GM12878 (cell line): ENCODE measurements at regions not wholly inside any gene's neighbourhood (a gene's known extent, or its start where the extent isn't known, plus 50 kb on each side); places are given as distances from the start of the nearest gene placed in this dataset.

Experiments
- ATAC-seq: fragments of 200-7000 bp; cut with Tn5 transposase; 3 replicates; pipeline ENCODE4 v1.9.1; 2020; ENCODE audit warnings: mild to moderate bottlenecking, moderate library complexity
- BruUV-seq: library from RNA; stranded (reverse); fragments of 400-500 nt; replicated peaks from 2 replicates; lab custom pipeline; 2021; lab: Mats Ljungman, UMichigan
- CTCF ChIA-PET: fragments of 300-600 bp; sonication (Branson Sonifier 250); formaldehyde crosslinking; extraction: SDS; loops from one replicate; lab custom pipeline; 2021; ENCODE audit warnings: inconsistent platforms; lab: Yijun Ruan, JAX
- POLR2A ChIA-PET: fragments of 350-600 bp; formaldehyde crosslinking; extraction: SDS; loops from one replicate; lab custom pipeline; 2021; ENCODE audit warnings: inconsistent platforms; lab: Charles Lee
- RAD21 ChIA-PET: fragments of 300-600 bp; sonication (Branson Sonifier 250); formaldehyde crosslinking; loops from one replicate; lab custom pipeline; 2023; ENCODE audit warnings: antibody characterized with exemption; ENCODE audit not compliant: unreplicated experiment; lab: Charles Lee
- SMC1A ChIA-PET: fragments of 300-600 bp; sonication (Branson Sonifier 250); formaldehyde crosslinking; loops from one replicate; lab custom pipeline; 2023; ENCODE audit not compliant: unreplicated experiment, uncharacterized antibody; lab: Charles Lee
- DNase-seq: peaks from one replicate; pipeline ENCODE4 v3.0.0-alpha.2; 2011; ENCODE audit warnings: low read depth, low spot score
- FAIRE-seq: peaks from 3 replicates; lab custom pipeline; 2011; peaks lifted over from hg19 to GRCh38; lab: Jason Lieb, UNC
- H2AFZ ChIP-seq: 2 replicates; pipeline ENCODE4 v1.6.0; 2011; ENCODE audit warnings: low read depth, low read length, control low read depth; ENCODE audit not compliant: control insufficient read depth
- H3K27ac ChIP-seq: 2 replicates; pipeline ENCODE4 v1.5.1; 2011; ENCODE audit warnings: control low read depth; ENCODE audit not compliant: control insufficient read depth, insufficient read depth
- H3K27me3 ChIP-seq, 2 experiments: replicated peaks in 1 of 2; 2 replicates each; pipeline versions ENCODE4 v1.6.0 to v1.6.1; 2011; ENCODE audit warnings: low read length in 1 of 2; ENCODE audit not compliant: control insufficient read depth in 2 of 2, insufficient read depth in 2 of 2
- H3K36me3 ChIP-seq, 2 experiments: 2 replicates each; pipeline ENCODE4 v1.5.1; 2011; ENCODE audit warnings: low read length in 1 of 2; ENCODE audit not compliant: control insufficient read depth in 2 of 2, insufficient read depth in 2 of 2
- H3K4me1 ChIP-seq: 2 replicates; pipeline ENCODE4 v1.6.1; 2011; ENCODE audit warnings: mild to moderate bottlenecking, low read length, moderate library complexity, mixed read lengths; ENCODE audit not compliant: control insufficient read depth, insufficient read depth
- H3K4me2 ChIP-seq: 2 replicates; pipeline ENCODE4 v1.6.0; 2011; ENCODE audit warnings: control low read depth; ENCODE audit not compliant: control insufficient read depth, insufficient read depth
- H3K4me3 ChIP-seq: fragments of 200-600 bp; sonication (generic); 2 replicates; pipeline ENCODE4 v1.5.1; 2016
- H3K79me2 ChIP-seq: 2 replicates; pipeline ENCODE4 v1.6.0; 2011; ENCODE audit warnings: low read length; ENCODE audit not compliant: control insufficient read depth, insufficient read depth
- H3K9ac ChIP-seq: 2 replicates; pipeline ENCODE4 v1.8.0; 2011; ENCODE audit warnings: low read length, control low read depth, mixed read lengths; ENCODE audit not compliant: control insufficient read depth, insufficient read depth
- H3K9me3 ChIP-seq: replicated peaks from 3 replicates; pipeline ENCODE4 v1.5.1; 2011; ENCODE audit warnings: mild to moderate bottlenecking, low read length; ENCODE audit not compliant: control insufficient read depth, insufficient read depth
- H4K20me1 ChIP-seq: 2 replicates; pipeline ENCODE4 v1.6.0; 2011; ENCODE audit not compliant: control insufficient read depth, insufficient read depth
- ATF2 ChIP-seq: IDR thresholded peaks from 2 replicates; pipeline ENCODE4 v1.6.1; 2012; ENCODE audit warnings: low read length, inconsistent platforms
- ATF7 ChIP-seq: fragments of 450-650 bp; IDR thresholded peaks from 2 replicates; pipeline ENCODE4 v1.6.1; 2016; ENCODE audit warnings: low read depth, mild to moderate bottlenecking
- BCLAF1 ChIP-seq: fragments of 450-650 bp; IDR thresholded peaks from 2 replicates; pipeline ENCODE4 v1.6.1; 2017; ENCODE audit warnings: antibody characterized with exemption, mild to moderate bottlenecking, moderate library complexity
- CHD4 ChIP-seq: fragments of 200-600 bp; sonication (generic); IDR thresholded peaks from 2 replicates; pipeline ENCODE4 v1.6.1; 2016; ENCODE audit warnings: mild to moderate bottlenecking
- CREB1 ChIP-seq: IDR thresholded peaks from 2 replicates; pipeline ENCODE4 v1.6.1; 2012; ENCODE audit warnings: low read depth, mild to moderate bottlenecking, inconsistent platforms
- ESRRA ChIP-seq: IDR thresholded peaks from 2 replicates; pipeline ENCODE4 v1.6.1; 2012; ENCODE audit warnings: mild to moderate bottlenecking, low read length, improper control_type of control experiment
- FOXK2 ChIP-seq: fragments of 450-650 bp; IDR thresholded peaks from 2 replicates; pipeline ENCODE4 v1.6.1; 2017; ENCODE audit warnings: mild to moderate bottlenecking, moderate library complexity
- MYC ChIP-seq: IDR thresholded peaks from 2 replicates; pipeline ENCODE4 v1.6.1; 2011; ENCODE audit warnings: mild to moderate bottlenecking, low read length, moderate library complexity, inconsistent platforms; ENCODE audit not compliant: insufficient read depth, insufficient replicate concordance, insufficient read length, severe bottlenecking
- PAX5 ChIP-seq: IDR thresholded peaks from 2 replicates; pipeline ENCODE4 v1.6.1; 2011; ENCODE audit warnings: low read depth, low read length, borderline replicate concordance
- PAX8 ChIP-seq: fragments of 450-650 bp; IDR thresholded peaks from 2 replicates; pipeline ENCODE4 v1.6.1; 2017; ENCODE audit warnings: mild to moderate bottlenecking, moderate library complexity
- SMC3 ChIP-seq: IDR thresholded peaks from 2 replicates; pipeline ENCODE4 v1.6.1; 2011; ENCODE audit warnings: low read length, improper control_type of control experiment, borderline replicate concordance
- SRF ChIP-seq, 2 experiments: IDR thresholded peaks; 2 replicates each; pipeline ENCODE4 v1.6.1; 2011; ENCODE audit warnings: low read depth in 2 of 2, low read length in 2 of 2, mild to moderate bottlenecking in 1 of 2, moderate library complexity in 1 of 2
- TCF3 ChIP-seq: IDR thresholded peaks from 2 replicates; pipeline ENCODE4 v1.6.1; 2012; ENCODE audit warnings: low read depth, mild to moderate bottlenecking, low read length, borderline replicate concordance; ENCODE audit not compliant: insufficient read depth
- YBX1 ChIP-seq: fragments of 450-650 bp; IDR thresholded peaks from 2 replicates; pipeline ENCODE4 v1.6.1; 2016; ENCODE audit warnings: antibody characterized with exemption
- ZNF207 ChIP-seq: fragments of 450-650 bp; IDR thresholded peaks from 2 replicates; pipeline ENCODE4 v1.6.1; 2014; ENCODE audit warnings: antibody characterized with exemption, mild to moderate bottlenecking, borderline replicate concordance
- WGBS: methylation state at CpG from one replicate; pipeline ENCODE4 v1.1.6; 2016; ENCODE audit warnings: low lambda C conversion rate; ENCODE audit not compliant: insufficient replicate concordance, insufficient coverage; ENCODE audit errors: missing lambda C conversion rate; 5-methylcytosine and 5-hydroxymethylcytosine counted together
- in situ Hi-C: fragments of 300-500 bp; cut with MboI; formaldehyde crosslinking; loops from 9 replicates; pipeline ENCODE4 v1.14.3; 2018; ENCODE audit warnings: mixed read lengths
- intact Hi-C: fragments of 100-400 bp; cut with micrococcal nuclease; formaldehyde crosslinking; loops from one replicate; pipeline ENCODE4 v1.14.2; 2022; ENCODE audit not compliant: unreplicated experiment

- FAIRE-seq, result no peak
- no peaks in the 10 kb centered on the region for H3K4me1 ChIP-seq
Observed at GRCh38 chr12:113673458-113674238, 202.0 kb upstream of the LHX5 start.

GRCh38 chr12:113670742-113671141 is 199.1 kb upstream of the LHX5 start:
- WGBS, result 4% methylated on average over 1 of the region's 1 CpG
- intact Hi-C loops, result no loop called here
- no peak overlapping the region for H3K27ac ChIP-seq
- in situ Hi-C loops, result no loop called here
- no peak overlapping the region for H3K9ac ChIP-seq
- H3K79me2 ChIP-seq, result no peaks in the 10 kb centered on the region
- no peaks in the 10 kb centered on the region for H3K4me1 ChIP-seq
- SMC1A ChIA-PET, result no interaction called here
- 0 out of 2 replicates have a peak, but pooled peaks cover 3% of the 10 kb centered on the region for H4K20me1 ChIP-seq
- FAIRE-seq (no peak), DNase-seq (no peak), ATAC-seq (no peak)
- no peaks in the 10 kb centered on the region for H3K9me3 ChIP-seq
- H3K4me2 ChIP-seq, result no peak overlapping the region
- no peak overlapping the region for H2AFZ ChIP-seq
- H3K27me3 ChIP-seq, result peaks cover 2 to 7% of the 10 kb centered on the region in 2 experiments; a peak in 2 of 4 replicates
- no peak overlapping the region for H3K4me3 ChIP-seq
- CTCF ChIA-PET, result no interaction called here
- no peaks in the 10 kb centered on the region for H3K36me3 ChIP-seq
- RAD21 ChIA-PET, result no interaction called here
- POLR2A ChIA-PET, result interaction anchor here (0.6 kb wide), 1 partner anchor 995 kb away, joined by 4 read pairs; no protein-coding TSS in a partner anchor
- BruUV-seq, result no TSS peak
- TF ChIP-seq PAX5, result no peak
- no peak for TF ChIP-seq PAX8
- TF ChIP-seq YBX1, result no peak
- TF ChIP-seq MYC, result no peak
- TF ChIP-seq ATF2, result no peak
- no peak for TF ChIP-seq ZNF207
- TF ChIP-seq BCLAF1, result no peak
- no peak for TF ChIP-seq SMC3
- TF ChIP-seq TCF3, result no peak
- no peak for TF ChIP-seq SRF (IDR thresholded peaks at IDR 0.05; ENCODE audit: low read depth in 2 of 2, low read length in 2 of 2)

More at GRCh38 chr12:113673458-113674238, 202.0 kb upstream of the LHX5 start:
- in situ Hi-C loops, result no loop called here
- WGBS, result 65% methylated on average over 17 of the region's 20 CpGs
- no peak for ATAC-seq
- H3K9ac ChIP-seq, result no peak overlapping the region
- no peak for DNase-seq
- no peak overlapping the region for H3K4me3 ChIP-seq
- ChIA-PET CTCF (no interaction called here), SMC1A (no interaction called here), RAD21 (no interaction called here), POLR2A (no interaction called here)
- H2AFZ ChIP-seq, result no peak overlapping the region
- TF ChIP-seq FOXK2 (no peak), ZNF207 (no peak), CHD4 (no peak), ESRRA (no peak), ATF7 (no peak), YBX1 (no peak), CREB1 (no peak)
- H3K9me3 ChIP-seq, result no peaks in the 10 kb centered on the region
- H4K20me1 ChIP-seq, result no peaks in the 10 kb centered on the region
- no peaks in the 10 kb centered on the region for H3K36me3 ChIP-seq
- intact Hi-C loops, result no loop called here
- H3K79me2 ChIP-seq, result no peaks in the 10 kb centered on the region
- H3K27me3 ChIP-seq, result peaks cover 0 to 7% of the 10 kb centered on the region in 2 experiments; a peak in 2 of 4 replicates
- BruUV-seq, result no TSS peak
- H3K27ac ChIP-seq, result no peak overlapping the region
- H3K4me2 ChIP-seq, result no peak overlapping the region
